ENCODE measurements at regions not wholly inside any gene's neighbourhood (a gene's known extent, or its start where the extent isn't known, plus 50 kb on each side); places are given as distances from the start of the nearest gene placed in this dataset.

- H3K9me3 ChIP-seq (ENCODE audit: low read length) = no peaks in the 10 kb centered on the region
- H3K36me3 ChIP-seq (ENCODE audit: insufficient read depth, low read length) = no peaks in the 10 kb centered on the region
- H3K4me2 ChIP-seq (ENCODE audit: low read length) = no peak overlapping the region
- no peaks in the 10 kb centered on the region for H3K27me3 ChIP-seq (ENCODE audit: insufficient read depth, low read length)
- no peak overlapping the region for H3K27ac ChIP-seq (ENCODE audit: low read depth, low read length, poor library complexity, severe bottlenecking)
- no peaks in the 10 kb centered on the region for H3K9me2 ChIP-seq (ENCODE audit: low read depth, low read length)
- no peaks in the 10 kb centered on the region for H3K4me1 ChIP-seq (ENCODE audit: insufficient read depth, low read length, severe bottlenecking)
- H3K9ac ChIP-seq (ENCODE audit: low read length) = no peak overlapping the region
- H3K79me2 ChIP-seq (ENCODE audit: insufficient read depth, low read length) = no peaks in the 10 kb centered on the region
- TF ChIP-seq CTCF (IDR thresholded peaks at IDR 0.05; ENCODE audit: low read length) (no peak), EZH2 (IDR thresholded peaks at IDR 0.05; ENCODE audit: borderline replicate concordance, low read length) (no peak)
- H3F3A ChIP-seq (ENCODE audit: insufficient read depth, low read length) = no peaks in the 10 kb centered on the region
- H4K20me1 ChIP-seq (ENCODE audit: insufficient read depth, low read length) = no peaks in the 10 kb centered on the region
- H3K4me3 ChIP-seq (ENCODE audit: low read depth, low read length, poor library complexity, severe bottlenecking) = no peak overlapping the region
- no peak overlapping the region for H2AFZ ChIP-seq (ENCODE audit: low read length)
These were observed 103.8 kb downstream of the FZD1 start for GRCh38 chr7:91367812-91368578.

DNA sequence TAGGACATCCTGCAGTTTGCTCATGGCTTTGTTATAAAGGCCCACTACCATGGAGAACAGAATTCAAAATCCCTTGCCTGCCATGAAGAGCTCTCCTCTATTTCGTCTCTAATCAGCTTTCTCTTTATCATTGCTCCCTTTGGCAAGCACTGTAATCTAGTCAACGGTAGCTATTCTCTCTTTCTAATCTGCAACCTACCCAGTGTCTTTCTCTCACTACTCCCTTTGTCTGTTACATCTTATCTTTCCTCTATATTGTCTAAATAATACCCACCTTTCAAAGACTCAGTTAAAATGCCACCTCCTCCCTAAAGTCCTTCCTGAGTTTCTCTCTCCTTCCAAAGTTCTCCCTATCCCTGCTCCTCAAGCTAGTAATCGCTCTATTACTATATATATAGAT, 108.1 kb downstream of the FZD1 start:
- Histone ChIP-seq H3K9me3 (ENCODE audit: low read length) (no peaks in the 10 kb centered on the region), H3K27ac (ENCODE audit: low read depth, low read length, poor library complexity, severe bottlenecking) (no peak overlapping the region), H3K9me2 (ENCODE audit: low read depth, low read length) (no peaks in the 10 kb centered on the region), H3K4me1 (ENCODE audit: insufficient read depth, low read length, severe bottlenecking) (no peaks in the 10 kb centered on the region), H3K79me2 (ENCODE audit: insufficient read depth, low read length) (no peaks in the 10 kb centered on the region), H3K27me3 (ENCODE audit: insufficient read depth, low read length) (no peaks in the 10 kb centered on the region), H3K4me3 (ENCODE audit: low read depth, low read length, poor library complexity, severe bottlenecking) (no peak overlapping the region), H3F3A (ENCODE audit: insufficient read depth, low read length) (no peaks in the 10 kb centered on the region), H4K20me1 (ENCODE audit: insufficient read depth, low read length) (no peaks in the 10 kb centered on the region), H2AFZ (ENCODE audit: low read length) (no peak overlapping the region), H3K4me2 (ENCODE audit: low read length) (no peak overlapping the region), H3K36me3 (ENCODE audit: insufficient read depth, low read length) (no peaks in the 10 kb centered on the region), H3K9ac (ENCODE audit: low read length) (no peak overlapping the region)
- no peak for TF ChIP-seq CTCF (IDR thresholded peaks at IDR 0.05; ENCODE audit: low read length)
- no peak for TF ChIP-seq EZH2 (IDR thresholded peaks at IDR 0.05; ENCODE audit: borderline replicate concordance, low read length)

- Histone ChIP-seq H3K4me2 (ENCODE audit: low read length) (no peak overlapping the region), H3K4me1 (ENCODE audit: insufficient read depth, low read length, severe bottlenecking) (no peaks in the 10 kb centered on the region), H3K9me3 (ENCODE audit: low read length) (no peaks in the 10 kb centered on the region), H2AFZ (ENCODE audit: low read length) (no peak overlapping the region), H3K9me2 (ENCODE audit: low read depth, low read length) (no peaks in the 10 kb centered on the region), H3F3A (ENCODE audit: insufficient read depth, low read length) (no peaks in the 10 kb centered on the region), H3K9ac (ENCODE audit: low read length) (no peak overlapping the region), H3K27me3 (ENCODE audit: insufficient read depth, low read length) (no peaks in the 10 kb centered on the region), H3K4me3 (ENCODE audit: low read depth, low read length, poor library complexity, severe bottlenecking) (no peak overlapping the region), H3K79me2 (ENCODE audit: insufficient read depth, low read length) (no peaks in the 10 kb centered on the region), H3K36me3 (ENCODE audit: insufficient read depth, low read length) (no peaks in the 10 kb centered on the region), H3K27ac (ENCODE audit: low read depth, low read length, poor library complexity, severe bottlenecking) (no peak overlapping the region), H4K20me1 (ENCODE audit: insufficient read depth, low read length) (no peaks in the 10 kb centered on the region)
- TF ChIP-seq CTCF (IDR thresholded peaks at IDR 0.05; ENCODE audit: low read length) (no peak), EZH2 (IDR thresholded peaks at IDR 0.05; ENCODE audit: borderline replicate concordance, low read length) (no peak)
These were observed 109.0 kb downstream of the FZD1 start for GRCh38 chr7:91373111-91373800.

All from OCI-LY1 (cell line).